HG03439 (cell line): ENCODE measurements at regions not wholly inside any gene's neighbourhood (a gene's known extent, or its start where the extent isn't known, plus 50 kb on each side); places are given as distances from the start of the nearest gene placed in this dataset.
"Not testable (repeated sequence)": the region's sequence is repeated elsewhere in the genome, so short reads cannot be mapped to it uniquely, and the experiment has no call there.

Experiments used
- ATAC-seq: cut with Tn5 transposase; IDR thresholded peaks from one replicate; pipeline ENCODE4 v1.9.1; 2021; ENCODE audit warnings: mild to moderate bottlenecking, moderate library complexity; ENCODE audit not compliant: unreplicated experiment

DNA sequence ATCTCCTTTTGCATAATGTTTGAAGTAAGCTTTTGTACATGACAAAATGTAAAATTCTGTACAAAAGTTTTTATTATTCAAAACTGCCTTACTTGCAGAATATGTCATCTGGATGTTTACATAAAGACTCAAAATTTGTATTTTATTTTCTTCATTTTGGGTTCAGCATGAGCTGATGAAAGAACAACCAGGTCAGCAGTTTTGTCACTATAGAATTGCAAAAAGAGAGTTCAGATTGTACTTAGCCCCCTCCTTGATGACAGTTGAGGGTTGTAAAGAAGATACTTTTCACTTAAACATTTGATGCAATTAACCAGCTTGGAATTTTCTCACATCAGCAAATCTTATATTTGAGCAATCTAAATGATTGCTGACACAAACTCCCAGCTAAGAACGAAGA lies 669.3 kb downstream of the PLA2G4A start:
- no peak for ATAC-seq

GRCh38 chr1:187504779-187505178 lies 676.0 kb downstream of the PLA2G4A start:
- no peak for ATAC-seq

DNA sequence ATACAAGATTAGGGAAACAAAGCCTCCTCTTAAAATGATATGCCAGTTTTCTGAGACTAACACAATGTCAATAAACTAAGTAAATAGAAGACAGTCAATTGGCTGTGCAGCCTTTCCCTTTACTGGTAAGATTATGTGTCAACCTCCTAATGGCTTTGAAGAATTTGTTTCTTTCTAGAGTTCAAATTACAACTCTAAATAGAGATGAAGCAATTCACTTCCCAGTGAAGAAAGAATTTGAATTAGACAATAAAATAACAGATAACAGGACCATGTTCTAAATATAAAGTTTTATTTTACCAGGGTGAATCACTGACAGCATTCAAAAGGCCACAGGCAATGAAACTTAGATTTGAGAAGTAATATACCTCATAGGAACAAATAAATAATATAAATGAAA lies 680.3 kb downstream of the PLA2G4A start:
- no peak for ATAC-seq

DNA sequence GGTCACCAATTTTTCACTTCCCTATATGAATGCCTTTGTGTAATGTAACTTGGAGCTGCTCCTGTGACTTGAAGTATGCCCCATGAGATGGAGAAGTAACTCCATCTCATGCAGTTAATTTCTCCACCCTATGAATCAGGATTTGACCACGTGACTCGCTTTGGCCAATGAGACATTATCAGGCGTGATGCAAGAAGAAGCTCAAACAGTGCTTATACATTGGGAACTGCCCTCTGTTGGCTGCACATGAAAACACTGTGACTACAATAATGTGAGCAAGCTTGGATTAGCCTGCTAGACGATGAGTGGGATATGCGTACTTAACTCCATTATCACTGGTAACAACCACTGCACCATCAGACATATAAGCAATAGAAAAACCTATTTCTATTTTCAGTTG lies 684.4 kb downstream of the PLA2G4A start:
- ATAC-seq = no peak

DNA sequence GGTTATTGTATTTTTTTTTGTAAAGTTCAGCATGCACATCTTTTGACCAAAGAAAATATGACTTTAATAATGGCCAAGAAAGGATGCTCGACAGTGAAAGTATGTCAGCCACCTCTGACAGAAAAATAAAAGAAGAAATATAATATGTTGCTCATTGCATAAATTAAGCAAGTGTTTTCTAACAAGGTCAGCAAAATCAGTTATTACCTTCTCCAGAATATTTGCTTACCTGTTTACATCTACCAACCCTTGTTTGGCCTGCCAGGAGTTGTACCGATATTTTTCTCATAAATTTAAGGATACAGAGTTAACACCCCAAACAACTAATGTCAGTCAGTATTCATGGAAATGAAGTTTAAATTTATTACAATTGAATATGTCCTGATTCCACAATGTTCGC lies 685.4 kb downstream of the PLA2G4A start:
- no peak for ATAC-seq

- no peak for ATAC-seq
Measured at GRCh38 chr1:187516874-187517273, 688.1 kb downstream of the PLA2G4A start.

- no peak for ATAC-seq
Measured at GRCh38 chr1:187517546-187517945, 688.8 kb downstream of the PLA2G4A start.

DNA sequence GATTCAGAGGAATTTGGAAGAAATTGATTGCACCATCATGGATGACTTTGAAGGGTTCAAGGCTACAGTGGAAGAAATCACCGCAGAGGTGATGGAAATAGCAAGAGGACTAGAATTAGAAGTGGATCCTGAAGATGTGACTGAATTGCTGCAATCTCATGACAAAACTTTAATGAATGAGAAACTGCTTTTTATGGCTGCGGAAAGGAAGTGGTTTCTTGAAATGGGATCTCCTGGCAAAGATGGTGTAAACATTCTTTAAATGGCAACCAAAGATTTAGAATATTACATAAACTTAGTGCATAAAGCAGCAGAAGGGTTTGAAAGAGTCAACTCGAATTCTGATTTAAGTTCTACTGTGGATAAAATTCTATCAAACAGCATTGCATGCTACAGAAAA lies 698.6 kb downstream of the PLA2G4A start:
- ATAC-seq = no peak

DNA sequence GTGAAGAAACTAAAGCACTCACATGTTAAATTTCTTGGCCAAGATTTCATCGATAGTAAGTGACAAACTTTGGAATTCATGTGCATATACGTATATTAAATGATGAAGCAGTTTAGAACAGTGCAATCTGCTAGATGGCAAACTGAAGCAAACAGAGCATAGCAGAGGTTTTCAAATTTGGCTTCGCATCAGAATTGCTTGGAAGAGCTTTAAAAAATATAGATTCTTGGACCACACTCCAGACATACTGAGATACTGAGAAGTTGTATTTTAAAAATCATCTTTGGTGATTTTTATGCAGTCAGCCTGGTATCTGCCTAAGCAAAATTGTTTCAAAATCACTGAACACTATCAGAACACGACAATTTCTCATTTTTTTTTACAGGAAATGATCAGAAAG lies 709.2 kb downstream of the PLA2G4A start:
- ATAC-seq = no peak

- no peak for ATAC-seq
Measured at GRCh38 chr1:187549540-187549939, 720.8 kb downstream of the PLA2G4A start.

GRCh38 chr1:187551061-187551460 lies 722.3 kb downstream of the PLA2G4A start:
- no peak for ATAC-seq

GRCh38 chr1:187563191-187563590 lies 734.4 kb downstream of the PLA2G4A start:
- no peak for ATAC-seq

GRCh38 chr1:187566354-187566753 lies 737.6 kb downstream of the PLA2G4A start:
- no peak for ATAC-seq

GRCh38 chr1:187568067-187568466 lies 739.3 kb downstream of the PLA2G4A start:
- no peak for ATAC-seq

DNA sequence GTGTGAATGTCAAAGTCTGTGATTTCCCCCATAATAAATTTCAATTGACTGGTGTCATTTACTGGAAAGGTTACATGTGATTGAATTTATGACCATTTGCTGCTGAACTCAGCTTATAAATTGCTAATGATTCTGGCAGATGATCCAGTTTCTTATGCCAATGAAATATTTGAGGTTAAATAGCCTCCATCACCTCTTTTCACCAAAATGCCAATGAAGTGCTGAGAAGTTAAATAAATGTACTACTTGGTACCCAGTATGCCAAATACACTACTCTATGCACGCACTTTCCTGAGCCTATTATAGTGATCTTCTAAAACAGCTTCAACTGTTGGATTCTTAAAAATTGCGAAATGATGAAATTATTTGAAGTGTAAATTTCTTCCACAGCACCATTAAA lies 741.4 kb downstream of the PLA2G4A start:
- ATAC-seq = no peak

DNA sequence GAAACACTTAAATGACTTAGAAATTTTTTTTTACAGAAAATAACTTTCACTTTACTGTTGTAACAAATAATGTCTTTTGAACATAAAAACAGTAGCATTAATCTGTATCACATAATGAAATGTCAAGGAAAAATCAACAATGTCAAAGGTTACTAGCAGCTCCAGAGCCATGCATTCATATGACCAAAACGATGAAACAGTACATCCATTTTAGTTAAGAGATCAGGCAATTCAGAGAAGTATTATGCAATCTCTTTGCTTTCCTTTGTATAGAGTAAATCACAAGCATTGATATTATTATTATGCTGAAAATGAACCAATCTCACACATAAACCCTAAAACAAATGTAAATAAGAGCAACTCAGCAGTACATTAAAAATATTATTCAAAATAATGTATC lies 748.9 kb downstream of the PLA2G4A start:
- no peak for ATAC-seq

- ATAC-seq = no peak
Measured at GRCh38 chr1:187588917-187589316, 760.2 kb downstream of the PLA2G4A start.

DNA sequence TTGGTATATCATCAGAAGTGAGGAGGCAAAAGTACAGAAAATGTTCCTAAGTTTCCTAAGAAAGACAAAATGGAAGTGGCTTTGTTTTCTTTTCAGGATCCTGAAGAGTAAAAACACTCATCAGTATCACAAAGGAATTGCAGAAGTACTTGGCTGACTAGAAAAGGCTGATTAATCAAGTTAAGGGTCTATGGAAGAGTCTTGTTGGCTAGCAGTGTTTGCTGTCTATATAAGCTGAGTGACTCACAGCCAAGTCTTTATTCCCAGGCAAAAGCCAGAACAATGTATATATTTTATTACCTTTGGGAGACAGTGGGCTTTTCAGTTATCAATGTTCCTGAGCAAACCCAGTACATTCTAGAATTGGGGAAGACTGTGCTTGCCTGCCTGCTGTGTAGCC lies 777.0 kb downstream of the PLA2G4A start:
- no peak for ATAC-seq

- ATAC-seq = not testable (repeated sequence)
Measured at GRCh38 chr1:187615853-187616735, 787.3 kb downstream of the PLA2G4A start.

DNA sequence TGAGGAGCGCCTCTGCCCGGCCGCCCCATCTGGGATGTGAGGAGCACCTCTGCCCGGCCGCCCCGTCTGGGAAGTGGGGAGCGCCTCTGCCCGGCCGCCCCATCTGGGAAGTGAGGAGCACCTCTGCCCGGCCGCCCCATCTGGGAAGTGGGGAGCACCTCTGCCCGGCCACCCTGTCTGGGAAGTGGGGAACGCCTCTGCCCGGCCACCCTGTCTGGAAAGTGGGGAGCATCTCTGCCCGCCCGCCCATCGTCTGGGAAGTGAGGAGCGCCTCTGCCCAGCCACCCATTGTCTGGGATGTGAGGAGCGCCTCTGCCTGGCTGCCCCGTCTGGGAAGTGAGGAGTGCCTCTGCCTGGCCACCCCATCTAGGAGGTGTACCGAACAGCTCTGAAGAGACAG lies 788.1 kb downstream of the PLA2G4A start:
- not testable (repeated sequence) for ATAC-seq

DNA sequence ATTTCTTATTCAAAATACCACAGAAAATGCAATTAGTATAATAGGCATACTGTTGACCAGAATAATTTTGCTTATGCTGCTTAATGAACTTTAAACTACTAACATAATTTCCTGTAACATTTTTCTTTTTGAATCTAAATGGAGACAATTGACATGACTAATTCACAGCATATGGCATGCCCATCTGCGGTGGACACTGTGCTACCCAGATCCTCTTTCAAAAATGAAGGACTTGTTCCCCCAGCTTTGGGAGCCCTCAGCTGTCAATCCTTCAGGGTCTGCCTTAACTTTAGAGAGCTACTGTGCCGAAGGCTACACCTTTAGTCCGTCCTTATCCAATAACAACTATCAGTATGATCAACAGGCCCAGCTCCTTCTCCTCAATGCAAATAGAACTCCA lies 789.0 kb downstream of the PLA2G4A start:
- ATAC-seq = no peak

DNA sequence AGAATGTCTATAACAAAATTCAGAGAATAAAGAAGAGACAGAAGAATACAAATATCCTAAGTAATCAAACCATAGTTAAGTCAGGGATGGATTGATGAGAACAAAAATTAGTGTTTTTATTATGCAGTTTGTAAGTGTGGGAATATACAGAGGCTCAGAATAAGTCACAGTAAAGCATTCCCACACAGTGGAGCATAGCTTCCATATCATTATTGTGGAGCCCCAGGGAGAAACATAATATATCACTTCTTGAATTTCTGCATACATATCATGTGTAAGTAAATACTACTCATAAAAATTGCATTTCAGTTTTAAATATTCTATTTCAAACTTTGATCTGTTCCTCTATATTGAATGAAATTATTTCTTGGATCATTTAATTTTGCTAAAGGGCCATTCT lies 790.4 kb downstream of the PLA2G4A start:
- ATAC-seq = no peak

DNA sequence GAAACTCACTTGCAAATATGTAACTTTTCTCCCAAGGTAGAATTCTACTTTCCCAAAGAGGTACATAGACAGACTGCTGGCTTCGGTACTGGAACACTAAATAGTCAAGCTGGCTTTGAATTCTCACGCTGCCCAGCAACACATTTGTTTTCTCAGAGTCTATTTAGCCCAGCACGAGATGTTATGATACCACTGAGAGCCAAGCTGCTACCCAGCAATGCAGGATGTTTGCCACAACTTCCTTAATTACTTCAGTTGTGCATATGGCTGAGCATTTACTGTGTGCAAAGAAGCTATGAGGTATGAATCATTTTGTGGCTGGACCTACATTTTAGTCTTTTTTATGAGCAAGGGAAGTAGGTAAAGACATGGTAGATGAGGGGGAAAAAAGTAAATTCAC lies 793.2 kb downstream of the PLA2G4A start:
- no peak for ATAC-seq
